Fibroblast of skin of scalp (primary cell): ENCODE measurements at regions not wholly inside any gene's neighbourhood (a gene's known extent, or its start where the extent isn't known, plus 50 kb on each side); places are given as distances from the start of the nearest gene placed in this dataset.
"Not testable (repeated sequence)": the region's sequence is repeated elsewhere in the genome, so short reads cannot be mapped to it uniquely, and the experiment has no call there.

ENCODE experiments used
- DNase-seq: peaks from one replicate; pipeline ENCODE4 v3.0.0-alpha.2; 2013

DNA sequence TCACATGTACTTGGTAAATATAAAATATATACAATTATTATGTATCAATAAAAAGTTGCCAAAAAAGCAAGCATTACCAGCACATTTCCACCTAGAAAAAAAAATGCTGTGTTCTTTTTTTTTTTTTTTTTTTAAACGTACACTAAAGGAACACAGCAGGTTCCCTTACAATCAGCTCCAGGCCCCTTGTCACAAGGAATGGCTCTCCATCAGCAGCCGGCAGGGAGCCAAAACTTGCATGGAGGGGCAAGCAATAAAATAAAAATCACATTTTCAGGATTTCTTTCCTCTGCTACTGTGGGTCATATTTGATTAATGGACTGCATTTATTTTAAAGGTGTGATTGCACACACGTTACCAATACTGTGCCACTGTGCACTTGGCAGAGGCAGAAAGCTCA is 460.3 kb downstream of the GPAT3 start:
- no peak for DNase-seq

DNA sequence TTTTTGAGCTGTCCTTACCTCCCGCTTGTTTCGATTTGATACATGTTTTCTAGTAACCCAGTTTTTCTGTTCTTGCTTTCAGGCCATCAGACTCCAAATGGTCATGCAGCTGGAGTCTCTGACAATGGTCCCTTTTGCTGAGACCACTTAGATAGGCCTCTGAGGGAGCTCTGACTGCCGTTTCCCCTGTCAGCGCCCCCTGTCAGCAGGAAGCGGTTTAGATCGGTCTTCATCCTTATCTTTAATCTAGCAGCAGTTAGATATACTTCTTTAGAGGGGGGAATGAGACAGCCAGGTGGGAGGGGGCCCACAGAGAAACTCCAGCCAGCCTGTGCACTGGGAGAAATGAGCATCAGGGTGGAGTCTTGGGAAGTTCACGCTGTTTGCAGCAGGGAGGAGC is 457.9 kb downstream of the GPAT3 start:
- no peak for DNase-seq

DNA sequence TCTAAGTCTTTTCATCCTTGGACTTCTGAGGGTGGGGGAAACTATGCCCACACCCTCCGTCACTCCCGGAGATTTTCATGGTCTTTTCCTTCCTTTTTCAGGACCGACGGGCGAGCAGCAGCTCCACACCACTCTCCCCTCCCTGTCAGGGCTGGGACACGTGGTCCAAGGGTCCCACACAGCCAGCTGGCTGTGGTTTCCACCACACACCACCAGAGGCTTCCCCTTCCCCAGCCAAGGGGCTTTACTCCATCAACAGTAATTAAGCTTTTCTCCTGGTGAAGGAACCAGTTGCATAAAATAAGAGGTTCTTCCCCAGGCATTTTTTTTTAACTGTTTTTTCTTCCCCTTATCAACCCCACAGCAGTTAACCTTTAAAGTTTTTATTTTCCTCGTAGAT is 453.9 kb downstream of the GPAT3 start:
- DNase-seq = no peak

DNA sequence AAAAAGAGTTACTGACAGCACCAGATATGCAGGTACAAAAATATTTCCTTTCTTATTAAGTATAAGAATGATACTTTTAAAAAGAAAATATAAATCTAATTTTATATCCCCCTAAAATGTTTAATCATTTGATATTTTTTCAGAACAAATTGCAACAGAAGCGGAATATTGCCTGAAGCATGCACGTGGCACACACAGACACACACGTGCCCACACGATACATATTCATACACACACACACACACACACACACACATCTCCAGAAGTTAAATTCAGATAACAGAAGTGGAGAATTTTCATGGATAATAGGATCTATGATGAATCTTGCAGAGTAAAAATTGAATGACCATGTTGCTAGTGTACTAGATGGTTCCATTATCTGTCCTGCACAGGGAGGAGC is 445.2 kb downstream of the GPAT3 start:
- no peak for DNase-seq

DNA sequence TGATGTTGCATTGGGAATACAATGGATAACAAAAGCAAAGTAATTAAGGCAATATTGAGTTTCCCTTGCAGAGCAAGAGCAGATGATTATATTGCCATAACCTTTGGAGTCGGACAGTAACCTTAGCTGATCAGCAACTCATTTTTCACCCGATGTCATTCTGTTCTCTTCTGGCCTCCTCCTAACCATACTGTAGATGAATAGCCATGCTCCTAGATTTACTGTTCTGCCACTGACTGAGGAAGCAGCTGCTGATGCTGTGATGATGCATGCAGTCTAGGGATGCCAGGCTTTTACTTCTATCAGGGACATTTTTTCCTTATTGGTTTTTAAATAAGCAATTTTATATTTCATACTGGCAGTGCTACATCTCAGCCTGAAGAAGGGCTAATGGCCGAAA is 443.9 kb downstream of the GPAT3 start:
- no peak for DNase-seq

DNA sequence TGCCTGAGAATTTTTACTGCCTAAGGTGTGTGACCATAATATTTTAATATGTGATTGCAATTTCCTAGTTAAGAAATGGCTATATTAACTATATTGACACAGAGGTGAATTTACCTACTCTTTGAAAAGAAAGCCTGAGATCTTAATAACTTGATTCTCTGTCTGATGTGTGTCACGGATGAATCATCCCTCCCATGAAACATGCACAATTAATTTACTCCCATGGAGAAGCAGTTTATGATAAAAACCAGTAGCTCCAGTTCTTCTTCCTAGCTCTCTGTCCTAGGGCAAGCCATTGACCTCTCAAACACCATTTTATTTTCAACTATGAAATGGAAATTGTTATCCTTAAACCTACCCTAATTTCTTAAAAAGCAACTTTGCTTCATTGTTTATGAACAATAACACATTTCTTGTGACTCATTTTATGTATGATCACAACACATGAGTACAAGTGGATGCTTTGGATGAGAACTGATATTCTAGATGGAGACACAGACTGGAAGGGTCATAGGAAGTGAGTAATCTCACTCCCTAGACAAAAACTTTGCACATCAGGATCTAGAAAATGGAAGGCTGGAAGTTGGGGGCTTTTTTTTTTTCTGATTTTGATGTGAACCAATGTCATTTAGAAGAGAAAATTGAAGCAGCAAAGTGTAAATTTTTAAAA is 438.3 kb downstream of the GPAT3 start:
- no peak for DNase-seq

DNA sequence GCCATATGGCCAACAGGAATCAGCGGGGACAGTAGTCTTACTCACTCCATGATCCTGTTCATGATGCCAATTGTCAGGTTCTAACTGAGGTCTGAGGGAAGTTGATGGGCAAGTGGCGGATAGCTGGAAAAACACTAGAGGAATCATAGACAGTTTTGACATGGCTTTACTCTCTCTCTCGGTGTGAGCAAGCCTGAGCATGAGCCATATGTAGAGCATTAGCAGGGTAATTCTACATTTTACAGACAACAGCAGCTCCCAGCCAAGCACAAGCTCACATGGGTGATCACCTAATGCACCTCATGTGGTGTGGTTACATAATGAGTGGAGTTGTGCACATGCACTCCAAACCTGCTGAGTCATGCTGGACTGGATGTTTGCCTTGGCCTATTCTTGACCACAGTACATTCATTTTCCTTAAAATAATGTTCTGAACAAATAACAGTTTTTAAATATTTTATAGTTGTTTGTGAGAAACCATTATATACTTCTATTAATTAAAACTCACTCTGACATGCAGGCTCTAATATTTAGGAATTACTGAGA is 429.2 kb downstream of the GPAT3 start:
- DNase-seq = peak; percentile 9

DNA sequence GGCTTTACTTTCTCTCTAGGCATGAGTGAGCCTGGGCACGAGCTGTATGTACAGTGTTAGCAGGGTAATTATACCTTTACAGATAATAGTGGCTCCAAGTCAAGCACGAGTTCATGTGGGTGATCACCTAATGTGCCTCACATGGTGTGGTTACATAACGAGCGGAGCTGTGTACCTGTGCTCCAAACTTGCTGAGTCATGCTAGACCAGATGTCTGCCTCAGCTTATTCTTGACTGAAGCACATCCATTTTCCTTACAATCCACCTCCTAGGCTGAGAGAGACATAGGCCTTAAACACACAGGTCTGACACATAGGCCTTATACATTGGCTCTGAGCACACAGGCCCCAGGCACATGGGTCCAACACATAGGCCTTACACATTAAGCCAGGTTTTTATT is 426.6 kb downstream of the GPAT3 start:
- DNase-seq = no peak

DNA sequence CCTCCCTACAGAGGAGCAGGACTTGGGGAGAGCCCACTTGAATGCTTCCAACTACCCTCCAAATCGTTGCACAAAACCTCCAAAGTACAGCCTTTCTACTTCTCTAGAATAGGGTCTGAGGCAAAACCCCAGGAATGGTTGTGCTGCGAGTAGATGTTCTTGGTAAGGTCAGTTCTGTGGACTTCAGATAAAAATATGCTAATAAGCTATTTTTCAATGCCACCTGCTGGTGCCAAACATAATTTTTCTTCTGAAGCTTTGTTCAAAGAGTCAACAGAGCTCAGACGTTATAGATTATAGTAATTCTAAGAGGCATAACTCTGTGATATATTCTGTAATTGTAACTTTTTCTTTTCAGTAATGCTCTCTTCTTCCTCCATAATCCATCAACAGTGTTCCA is 425.7 kb downstream of the GPAT3 start:
- DNase-seq = peak; percentile 30

DNA sequence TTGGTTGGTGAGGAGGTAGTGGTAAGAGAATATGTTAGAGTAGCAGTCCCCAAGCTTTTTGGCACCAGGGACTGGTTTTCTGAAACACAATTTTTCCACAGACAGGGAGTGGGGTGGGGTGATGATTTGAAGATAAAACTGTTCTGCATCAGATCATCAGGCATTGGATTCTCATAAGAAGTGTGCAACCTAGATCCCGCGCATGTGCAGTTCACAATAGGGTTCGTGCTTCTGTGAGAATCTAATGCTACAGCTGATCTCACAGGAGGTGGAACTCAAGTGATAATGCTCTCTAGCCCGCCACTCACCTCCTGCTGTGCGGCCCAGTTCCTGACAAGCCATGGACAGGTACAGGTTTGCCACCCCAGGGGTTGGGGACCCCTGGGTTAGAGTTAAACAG is 423.3 kb downstream of the GPAT3 start:
- no peak for DNase-seq

DNA sequence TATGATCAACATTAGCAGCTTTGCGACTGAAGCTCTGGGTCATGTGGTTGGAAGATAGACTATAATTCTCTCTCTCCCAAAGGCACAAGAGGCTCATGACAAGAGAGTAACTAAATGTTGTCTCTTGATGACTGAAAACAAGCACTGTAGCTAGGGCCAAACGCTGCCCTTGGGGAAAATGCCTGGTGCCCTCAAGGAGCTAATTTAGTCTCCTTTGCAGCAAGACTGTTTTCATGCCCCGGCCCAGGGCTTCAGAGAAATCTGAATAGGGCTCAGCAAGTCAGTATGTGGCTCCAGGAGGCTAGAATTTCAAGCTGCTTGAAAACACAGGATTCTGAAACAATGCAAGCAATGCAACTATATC is 411.9 kb downstream of the GPAT3 start:
- no peak for DNase-seq

DNA sequence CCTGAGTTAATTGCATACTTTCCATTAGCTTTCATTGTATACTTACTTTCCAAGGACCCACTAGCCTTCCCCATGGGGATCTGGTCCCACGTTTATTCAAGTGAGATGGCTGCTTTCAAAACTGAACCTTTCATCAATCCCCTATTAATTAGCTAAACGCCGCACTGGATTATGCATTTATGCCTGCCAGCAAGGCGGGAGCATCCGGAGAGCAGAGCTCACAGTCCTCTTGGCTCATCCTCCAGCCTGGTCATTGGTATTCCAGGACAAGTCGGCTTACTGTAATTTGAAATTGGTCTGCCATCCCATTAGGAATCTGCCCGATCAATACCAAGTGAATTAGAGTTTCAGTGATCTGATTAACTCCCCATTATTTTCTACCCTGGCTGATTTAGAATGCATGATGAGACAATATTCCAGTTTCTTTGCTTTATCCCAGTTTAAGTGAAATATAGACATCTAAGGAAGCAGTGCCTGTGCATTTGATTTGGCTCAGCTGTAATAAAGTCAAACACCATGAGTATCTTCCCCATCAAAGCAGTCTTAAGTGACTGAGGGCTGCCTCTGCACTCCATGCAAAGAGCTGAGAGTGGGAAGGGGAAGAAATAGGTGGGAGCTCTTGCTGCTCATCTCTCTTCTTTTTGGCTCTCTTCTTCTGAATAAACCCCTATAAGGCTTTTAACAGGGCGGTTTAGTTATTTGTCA is 411.4 kb downstream of the GPAT3 start:
- DNase-seq = no peak

DNA sequence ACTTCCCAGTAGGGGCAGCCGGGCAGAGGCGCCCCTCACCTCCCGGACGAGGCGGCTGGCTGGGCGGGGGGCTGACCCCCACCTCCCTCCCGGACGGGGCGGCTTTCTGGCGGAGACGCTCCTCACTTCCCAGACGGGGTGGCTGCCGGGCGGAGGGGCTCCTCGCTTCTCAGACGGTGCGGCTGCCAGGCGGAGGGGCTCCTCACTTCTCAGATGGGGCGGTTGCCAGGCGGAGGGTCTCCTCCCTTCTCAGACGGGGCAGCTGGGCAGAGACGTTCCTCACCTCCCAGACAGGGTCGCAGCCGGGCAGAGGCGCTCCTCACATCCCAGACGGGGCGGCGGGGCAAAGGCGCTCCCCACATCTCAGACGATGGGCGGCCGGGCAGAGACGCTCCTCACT is 407.8 kb downstream of the GPAT3 start:
- DNase-seq = not testable (repeated sequence)

DNA sequence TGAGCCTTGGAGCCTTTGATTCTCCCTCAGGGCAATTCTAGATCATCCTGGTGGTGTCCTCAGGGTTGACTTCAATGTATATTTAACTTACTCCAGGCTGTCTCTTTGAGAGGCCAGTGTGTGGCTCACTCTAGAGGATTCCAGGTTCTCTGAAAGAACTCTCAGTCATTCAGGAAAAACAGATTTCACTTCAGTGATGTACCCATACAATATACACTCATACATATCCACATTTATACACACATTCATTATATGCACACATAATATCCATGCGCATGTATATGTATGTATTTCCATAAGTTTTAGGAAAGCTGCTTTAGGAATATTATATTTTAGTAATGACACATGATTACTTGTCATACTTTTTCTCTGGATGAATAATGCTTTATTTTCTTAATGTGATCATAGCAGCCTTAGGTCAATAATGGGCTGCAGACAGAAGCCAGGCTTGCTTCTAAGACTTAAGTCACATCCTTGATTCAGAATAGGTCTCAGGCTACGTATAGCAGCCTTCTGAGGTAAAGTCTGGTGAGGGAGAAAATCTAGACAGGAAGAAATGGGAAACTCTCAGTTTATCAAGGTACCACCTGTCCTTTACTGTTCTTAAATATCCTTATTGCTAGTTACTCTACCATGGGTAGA is 397.0 kb downstream of the GPAT3 start:
- peak; percentile 25 for DNase-seq

DNA sequence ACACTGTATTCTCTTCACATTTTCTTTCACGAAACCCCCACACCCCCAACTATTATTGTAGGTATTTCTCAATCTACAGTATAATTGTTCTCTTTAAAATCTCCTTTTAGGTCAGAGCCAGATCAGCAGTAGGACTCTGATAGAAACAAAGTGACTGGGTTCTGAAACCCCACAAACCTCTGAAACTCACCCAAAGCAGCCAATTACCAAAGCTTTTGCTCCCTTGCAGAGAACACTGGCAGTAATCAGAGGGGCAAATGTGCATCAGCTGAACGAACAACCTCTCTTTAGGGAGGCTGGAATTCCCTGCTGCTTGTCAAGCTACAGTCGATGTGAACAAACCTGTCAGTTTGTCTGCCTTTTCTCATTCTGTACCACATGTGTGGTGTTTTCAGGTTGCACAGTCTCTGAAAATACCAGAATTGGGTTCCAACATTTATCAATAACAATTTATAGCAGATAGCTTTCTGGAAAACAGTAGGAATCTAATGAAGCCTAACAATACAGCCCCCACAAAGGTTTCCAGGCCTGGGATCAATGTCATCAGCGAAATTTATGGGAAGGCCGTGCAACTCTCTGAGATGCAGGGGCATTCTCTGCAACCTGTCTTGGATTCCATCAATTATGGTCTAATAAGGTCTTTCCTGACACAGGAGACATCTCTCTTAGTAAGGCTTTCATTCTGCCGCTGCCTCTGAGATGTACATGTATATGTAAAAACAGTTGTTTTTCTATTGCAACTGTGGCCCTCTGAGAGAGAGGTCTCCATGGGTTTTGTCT is 395.9 kb downstream of the GPAT3 start:
- no peak for DNase-seq

DNA sequence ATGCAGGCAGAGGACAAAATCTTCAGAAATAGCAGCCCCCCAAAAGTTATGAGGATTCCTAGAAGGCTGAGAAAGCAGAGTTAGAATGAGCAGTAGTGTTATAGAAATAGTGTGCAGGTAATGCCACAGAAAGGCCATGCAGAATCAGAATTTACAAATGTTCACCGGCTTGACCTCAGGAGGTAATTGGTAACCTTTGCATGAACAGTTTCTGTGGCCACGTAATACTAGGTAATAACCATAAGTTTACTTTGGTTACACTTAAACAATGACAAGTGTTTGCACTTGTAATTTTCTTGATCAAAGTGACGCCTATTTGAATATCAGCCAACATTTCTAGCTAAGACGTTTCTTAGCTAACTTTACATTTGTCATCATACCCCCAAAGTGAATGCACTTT is 393.6 kb downstream of the GPAT3 start:
- DNase-seq = no peak

DNA sequence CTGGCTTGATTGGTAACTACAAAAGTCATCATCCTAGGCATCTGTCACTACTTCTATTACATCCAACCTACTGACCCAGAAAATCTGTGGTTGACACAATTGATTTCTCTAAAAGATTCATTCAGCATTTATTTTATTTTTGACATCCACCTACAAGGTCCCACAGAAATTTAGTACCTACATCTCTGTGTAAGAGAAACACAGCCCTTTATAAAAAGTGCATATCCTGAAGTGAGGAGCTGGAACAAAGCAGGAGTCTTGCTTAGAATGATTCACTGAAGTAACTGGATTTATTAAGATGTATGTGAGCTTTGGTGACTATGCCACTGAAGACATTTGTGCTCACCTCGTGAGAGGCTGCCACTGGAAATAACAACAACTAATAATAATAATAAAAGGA is 391.0 kb downstream of the GPAT3 start:
- no peak for DNase-seq

DNA sequence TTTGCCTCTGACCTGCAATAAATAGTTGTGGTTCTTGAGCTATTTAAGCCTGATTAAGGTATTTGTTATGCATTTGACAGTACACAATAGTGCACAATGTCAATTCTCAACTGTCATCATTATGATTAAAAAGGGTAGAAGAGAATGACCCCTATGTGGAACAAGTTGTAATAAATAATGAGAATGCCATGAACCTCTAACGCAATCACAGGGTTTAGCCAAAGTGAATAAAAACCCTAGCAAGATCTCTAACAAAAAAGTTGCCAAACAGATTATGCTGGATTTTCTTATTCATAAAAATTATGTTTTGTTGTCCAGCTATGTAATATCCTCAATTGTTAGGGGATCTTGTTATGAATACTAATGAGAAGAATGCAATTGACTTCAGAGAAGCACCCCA is 387.4 kb downstream of the GPAT3 start:
- no peak for DNase-seq

DNA sequence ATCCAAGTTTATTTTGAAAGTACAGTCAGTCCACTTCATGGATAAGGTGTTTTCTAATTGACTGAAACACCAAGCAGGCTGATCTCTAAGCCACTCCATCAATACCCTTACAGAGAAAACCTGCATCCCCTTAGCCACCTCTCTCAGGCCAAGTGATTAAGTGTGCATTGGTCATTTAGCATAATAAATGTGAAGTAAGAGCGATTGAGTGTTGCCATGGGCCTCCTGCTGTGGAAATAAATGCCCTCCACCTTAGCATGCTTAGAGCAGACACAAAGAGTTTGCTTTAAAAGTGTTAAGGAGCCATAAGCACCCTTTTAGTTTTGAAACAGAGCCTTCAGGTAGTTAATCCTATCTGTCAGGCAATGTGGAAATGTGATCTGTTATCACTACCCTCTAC is 386.5 kb downstream of the GPAT3 start:
- DNase-seq = no peak

DNA sequence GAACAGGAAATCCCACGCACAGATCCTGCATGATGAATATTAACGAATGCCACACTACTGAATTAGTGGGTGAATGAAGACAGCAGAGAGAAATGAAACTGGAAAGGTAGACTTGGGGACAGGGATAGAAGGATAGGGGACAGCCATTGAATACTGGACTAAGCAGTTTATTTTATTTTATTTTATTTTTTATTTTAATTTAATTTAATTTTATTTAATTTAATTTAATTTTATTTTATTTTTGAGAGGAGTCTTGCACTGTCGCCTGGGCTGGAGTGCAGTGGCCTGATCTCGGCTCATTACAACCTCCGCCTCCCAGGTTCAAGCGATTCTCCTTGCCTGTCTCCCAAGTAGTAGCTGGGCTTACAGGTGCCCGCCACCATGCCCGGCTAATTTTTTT is 385.2 kb downstream of the GPAT3 start:
- DNase-seq = no peak

DNA sequence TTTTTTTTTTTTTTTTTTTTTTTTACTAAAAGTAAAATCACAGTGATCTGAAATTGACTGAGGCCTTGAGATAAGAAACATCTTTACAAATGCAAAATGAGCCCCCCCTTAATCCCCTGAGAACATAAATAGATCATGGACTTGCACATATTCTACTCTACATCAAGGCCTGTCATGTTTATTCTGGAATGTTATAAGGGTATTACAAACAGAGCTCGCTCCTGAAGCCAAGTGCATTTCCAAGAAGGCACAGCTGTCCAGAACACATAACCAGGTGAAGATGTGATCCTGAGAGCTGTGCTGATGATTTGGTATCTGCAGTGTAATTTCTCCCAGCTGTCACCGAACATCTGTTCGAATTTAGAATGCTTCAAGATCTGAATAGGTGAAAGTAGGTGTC is 384.5 kb downstream of the GPAT3 start:
- DNase-seq = no peak

DNA sequence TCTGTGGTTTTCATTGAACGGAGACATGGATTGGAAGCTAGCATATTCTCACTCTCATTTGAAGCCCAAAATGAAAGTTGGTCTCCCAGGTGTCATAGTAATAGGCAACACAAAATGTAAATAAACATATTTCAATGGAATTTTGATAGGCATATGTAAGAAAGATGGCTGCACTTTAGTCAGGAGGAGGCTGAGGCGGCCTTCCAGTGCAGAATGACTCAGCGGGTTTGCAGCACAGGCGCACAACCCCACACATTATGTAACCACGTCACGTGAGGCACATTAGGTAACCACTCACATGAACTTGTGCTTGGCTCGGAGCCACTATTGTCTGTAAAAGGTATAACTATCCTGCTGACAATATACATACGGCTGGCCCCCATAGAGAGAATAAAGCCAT is 381.7 kb downstream of the GPAT3 start:
- no peak for DNase-seq

DNA sequence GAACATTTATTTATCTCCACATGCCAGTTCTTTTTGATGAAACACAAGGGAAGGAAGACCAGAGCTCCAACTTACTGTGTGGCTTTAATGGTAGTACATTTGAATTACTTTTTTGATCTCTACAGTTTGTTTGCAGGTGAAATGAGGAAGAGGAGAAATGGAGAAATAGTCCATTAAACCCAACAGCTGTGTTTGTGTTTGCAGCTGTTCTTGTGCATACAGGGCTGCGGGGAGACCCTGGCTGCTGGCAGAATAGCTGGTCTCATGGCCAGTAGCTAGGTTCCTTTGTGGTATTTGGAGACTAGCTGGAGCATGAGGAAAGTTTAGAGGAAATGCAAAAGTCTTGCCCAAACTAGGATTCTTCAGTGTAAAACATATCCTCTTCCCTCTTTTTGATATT is 374.8 kb downstream of the GPAT3 start:
- DNase-seq = no peak
